Adipocyte (in vitro differentiated cells): ENCODE measurements at regions not wholly inside any gene's neighbourhood (a gene's known extent, or its start where the extent isn't known, plus 50 kb on each side); places are given as distances from the start of the nearest gene placed in this dataset.

Source experiments
- DNase-seq: peaks from one replicate; pipeline ENCODE4 v3.0.0-alpha.2; 2015; ENCODE audit warnings: low read depth
- H3K27me3 ChIP-seq: replicated peaks from 2 replicates; pipeline ENCODE4 v1.7.0; 2013; ENCODE audit warnings: mild to moderate bottlenecking, low read length, moderate library complexity; ENCODE audit not compliant: control insufficient read depth, insufficient read depth
- H3K36me3 ChIP-seq: 2 replicates; pipeline ENCODE4 v1.7.0; 2013; ENCODE audit warnings: low read length, mild to moderate bottlenecking, moderate library complexity; ENCODE audit not compliant: control insufficient read depth, insufficient read depth, severe bottlenecking
- H3K4me1 ChIP-seq: 2 replicates; pipeline ENCODE4 v1.7.0; 2013; ENCODE audit warnings: mild to moderate bottlenecking, low read length, moderate library complexity; ENCODE audit not compliant: control insufficient read depth, insufficient read depth
- H3K4me3 ChIP-seq: 2 replicates; pipeline ENCODE4 v1.7.0; 2013; ENCODE audit warnings: mild to moderate bottlenecking, low read length, moderate library complexity
- H3K9ac ChIP-seq: 2 replicates; pipeline ENCODE4 v1.7.0; 2013; ENCODE audit warnings: mild to moderate bottlenecking, low read length, moderate library complexity
- H3K9me3 ChIP-seq: 2 replicates; pipeline ENCODE4 v1.7.0; 2013; ENCODE audit warnings: mild to moderate bottlenecking, low read length, moderate library complexity; ENCODE audit not compliant: control insufficient read depth

GRCh38 chr7:68014031-68014736 is 1017.6 kb downstream of the TYW1 start:
- Histone ChIP-seq H3K4me3 (no peak overlapping the region), H3K9ac (no peak overlapping the region), H3K9me3 (peaks cover 6% of the 10 kb centered on the region), H3K36me3 (no peaks in the 10 kb centered on the region), H3K4me1 (no peaks in the 10 kb centered on the region), H3K27me3 (no peaks in the 10 kb centered on the region)
- DNase-seq = no peak

GRCh38 chr7:68015122-68015977 is 1018.7 kb downstream of the TYW1 start:
- Histone ChIP-seq H3K36me3 (no peaks in the 10 kb centered on the region), H3K9me3 (peaks cover 6% of the 10 kb centered on the region), H3K4me1 (no peaks in the 10 kb centered on the region), H3K9ac (no peak overlapping the region), H3K27me3 (no peaks in the 10 kb centered on the region), H3K4me3 (no peak overlapping the region)
- no peak for DNase-seq

- DNase-seq = no peak
- Histone ChIP-seq H3K4me1 (no peaks in the 10 kb centered on the region), H3K9ac (no peak overlapping the region), H3K9me3 (peaks cover 6% of the 10 kb centered on the region), H3K36me3 (no peaks in the 10 kb centered on the region), H3K4me3 (no peak overlapping the region), H3K27me3 (no peaks in the 10 kb centered on the region)
These were observed 1019.4 kb downstream of the TYW1 start for GRCh38 chr7:68015978-68016532.

GRCh38 chr7:68020102-68020501 is 1023.5 kb downstream of the TYW1 start:
- Histone ChIP-seq H3K27me3 (no peaks in the 10 kb centered on the region), H3K36me3 (no peaks in the 10 kb centered on the region)

GRCh38 chr7:68025369-68025768 is 1028.7 kb downstream of the TYW1 start:
- no peak overlapping the region for H3K4me3 ChIP-seq
- no peak overlapping the region for H3K9ac ChIP-seq
- H3K4me1 ChIP-seq = no peaks in the 10 kb centered on the region
- H3K27me3 ChIP-seq = no peaks in the 10 kb centered on the region
- peaks cover 11% of the 10 kb centered on the region for H3K9me3 ChIP-seq
- H3K36me3 ChIP-seq = no peaks in the 10 kb centered on the region
- no peak for DNase-seq

More at GRCh38 chr7:68020102-68020501, 1023.5 kb downstream of the TYW1 start:
- Histone ChIP-seq H3K4me3 (no peak overlapping the region), H3K4me1 (no peaks in the 10 kb centered on the region), H3K9ac (no peak overlapping the region), H3K9me3 (no peaks in the 10 kb centered on the region)
- DNase-seq = no peak

- Histone ChIP-seq H3K9ac (no peak overlapping the region), H3K9me3 (peaks cover 7% of the 10 kb centered on the region), H3K36me3 (no peaks in the 10 kb centered on the region), H3K4me3 (no peak overlapping the region), H3K27me3 (no peaks in the 10 kb centered on the region), H3K4me1 (no peaks in the 10 kb centered on the region)
- no peak for DNase-seq
These were observed 1033.9 kb downstream of the TYW1 start for GRCh38 chr7:68030530-68030929.

GRCh38 chr7:68031180-68031943 is 1034.7 kb downstream of the TYW1 start:
- DNase-seq = no peak

GRCh38 chr7:68038621-68039314 is 1042.1 kb downstream of the TYW1 start:
- H3K27me3 ChIP-seq = no peaks in the 10 kb centered on the region
- H3K4me1 ChIP-seq = no peaks in the 10 kb centered on the region
- H3K4me3 ChIP-seq = no peak overlapping the region
- peak; percentile 27 for DNase-seq
- H3K9me3 ChIP-seq = peaks cover 2% of the 10 kb centered on the region
- no peak overlapping the region for H3K9ac ChIP-seq
- H3K36me3 ChIP-seq = no peaks in the 10 kb centered on the region

More at GRCh38 chr7:68031180-68031943, 1034.7 kb downstream of the TYW1 start:
- no peaks in the 10 kb centered on the region for H3K36me3 ChIP-seq
- H3K9me3 ChIP-seq = peaks cover 6% of the 10 kb centered on the region
- no peaks in the 10 kb centered on the region for H3K27me3 ChIP-seq
- H3K9ac ChIP-seq = no peak overlapping the region
- H3K4me1 ChIP-seq = no peaks in the 10 kb centered on the region
- H3K4me3 ChIP-seq = no peak overlapping the region

- no peaks in the 10 kb centered on the region for H3K4me1 ChIP-seq
- H3K9me3 ChIP-seq = peaks cover 2% of the 10 kb centered on the region
- no peaks in the 10 kb centered on the region for H3K36me3 ChIP-seq
- H3K9ac ChIP-seq = no peak overlapping the region
- no peaks in the 10 kb centered on the region for H3K27me3 ChIP-seq
- H3K4me3 ChIP-seq = no peak overlapping the region
- DNase-seq = no peak
These were observed 1044.9 kb downstream of the TYW1 start for GRCh38 chr7:68041554-68041953.

- no peaks in the 10 kb centered on the region for H3K36me3 ChIP-seq
These were observed 1046.9 kb downstream of the TYW1 start for GRCh38 chr7:68043546-68043945.

More at GRCh38 chr7:68043546-68043945, 1046.9 kb downstream of the TYW1 start:
- H3K4me3 ChIP-seq = no peak overlapping the region
- no peaks in the 10 kb centered on the region for H3K4me1 ChIP-seq
- DNase-seq = no peak
- H3K9ac ChIP-seq = no peak overlapping the region
- no peaks in the 10 kb centered on the region for H3K27me3 ChIP-seq
- H3K9me3 ChIP-seq = no peaks in the 10 kb centered on the region
